SK-N-MC (cell line): ENCODE measurements at regions not wholly inside any gene's neighbourhood (a gene's known extent, or its start where the extent isn't known, plus 50 kb on each side); places are given as distances from the start of the nearest gene placed in this dataset.

Source experiments
- DNase-seq: peaks from one replicate; pipeline ENCODE4 v3.0.0-alpha.2; 2011; ENCODE audit warnings: low read depth, low spot score
- H3K27ac ChIP-seq: fragments of 200-600 bp; sonication (generic); 2 replicates; pipeline ENCODE4 v1.5.1; 2016; ENCODE audit warnings: mixed run types
- H3K36me3 ChIP-seq: fragments of 200-600 bp; sonication (generic); 2 replicates; pipeline ENCODE4 v1.6.1; 2017; ENCODE audit warnings: antibody characterized with exemption, low read length, mixed read lengths; ENCODE audit not compliant: insufficient read depth
- H3K4me3 ChIP-seq: fragments of 200-600 bp; sonication (generic); 2 replicates; pipeline ENCODE4 v1.5.1; 2016
- H3K9ac ChIP-seq: fragments of 200-600 bp; sonication (generic); 2 replicates; pipeline ENCODE4 v1.8.0; 2017; ENCODE audit warnings: mixed run types, mixed read lengths; ENCODE audit not compliant: insufficient read length
- H3K9me3 ChIP-seq: fragments of 200-600 bp; sonication (generic); 2 replicates; pipeline ENCODE4 v1.6.1; 2017; ENCODE audit warnings: low read depth, mild to moderate bottlenecking, antibody characterized with exemption, low read length, moderate library complexity, mixed read lengths
- EZH2 ChIP-seq: fragments of 200-600 bp; sonication (generic); IDR thresholded peaks from one replicate; pipeline ENCODE4 v1.6.1; 2017; ENCODE audit warnings: antibody characterized with exemption
- FOXP2 ChIP-seq: optimal IDR thresholded peaks from 2 replicates; pipeline ENCODE3; 2011; ENCODE audit warnings: mild to moderate bottlenecking, moderate library complexity; ENCODE audit not compliant: insufficient read depth; ENCODE audit errors: extremely low read length, control extremely low read depth
- POLR2AphosphoS5 ChIP-seq: IDR thresholded peaks from 2 replicates; pipeline ENCODE4 v1.6.1; 2012; ENCODE audit warnings: mild to moderate bottlenecking, low read depth, low read length, borderline replicate concordance

- H3K9ac ChIP-seq, result no peak overlapping the region
- no peak overlapping the region for H3K4me3 ChIP-seq
- no peaks in the 10 kb centered on the region for H3K9me3 ChIP-seq
- DNase-seq, result no peak
- H3K36me3 ChIP-seq, result no peaks in the 10 kb centered on the region
- no peak for TF ChIP-seq POLR2AphosphoS5
- TF ChIP-seq FOXP2, result no peak
- no peak for TF ChIP-seq EZH2
- H3K27ac ChIP-seq, result no peak overlapping the region
Measured at GRCh38 chr4:19054916-19055315, 1033.4 kb upstream of the LCORL start.

DNA sequence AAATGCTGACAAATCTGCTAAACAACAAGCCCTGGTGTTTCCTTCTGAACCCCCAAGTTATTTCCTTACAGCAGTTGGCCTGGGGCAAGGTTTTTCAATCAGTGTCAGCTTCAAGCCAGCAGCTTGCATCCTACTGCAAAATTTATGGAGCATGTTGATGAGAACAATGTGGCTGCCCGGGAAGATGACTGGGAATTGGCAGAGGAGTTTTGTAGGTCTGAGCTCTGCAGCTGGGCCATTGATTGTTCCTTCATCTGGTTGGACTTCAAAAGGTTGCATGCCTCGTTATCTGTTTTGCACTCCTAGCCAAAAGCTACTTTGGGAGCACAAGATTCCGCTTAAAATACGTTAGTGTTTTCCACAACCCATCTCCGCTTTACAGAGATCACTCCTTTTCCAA, 1030.3 kb upstream of the LCORL start:
- DNase-seq, result no peak
- Histone ChIP-seq H3K9ac (no peak overlapping the region), H3K27ac (no peak overlapping the region), H3K4me3 (no peak overlapping the region), H3K9me3 (no peaks in the 10 kb centered on the region), H3K36me3 (no peaks in the 10 kb centered on the region)
- TF ChIP-seq FOXP2 (no peak), EZH2 (no peak), POLR2AphosphoS5 (no peak)

GRCh38 chr4:19047279-19047880, 1025.8 kb upstream of the LCORL start:
- H3K27ac ChIP-seq, result no peak overlapping the region
- no peak for DNase-seq
- TF ChIP-seq FOXP2, result no peak
- TF ChIP-seq POLR2AphosphoS5, result no peak
- no peak for TF ChIP-seq EZH2
- H3K9me3 ChIP-seq, result no peaks in the 10 kb centered on the region
- H3K36me3 ChIP-seq, result no peaks in the 10 kb centered on the region
- H3K9ac ChIP-seq, result no peak overlapping the region
- no peak overlapping the region for H3K4me3 ChIP-seq

DNA sequence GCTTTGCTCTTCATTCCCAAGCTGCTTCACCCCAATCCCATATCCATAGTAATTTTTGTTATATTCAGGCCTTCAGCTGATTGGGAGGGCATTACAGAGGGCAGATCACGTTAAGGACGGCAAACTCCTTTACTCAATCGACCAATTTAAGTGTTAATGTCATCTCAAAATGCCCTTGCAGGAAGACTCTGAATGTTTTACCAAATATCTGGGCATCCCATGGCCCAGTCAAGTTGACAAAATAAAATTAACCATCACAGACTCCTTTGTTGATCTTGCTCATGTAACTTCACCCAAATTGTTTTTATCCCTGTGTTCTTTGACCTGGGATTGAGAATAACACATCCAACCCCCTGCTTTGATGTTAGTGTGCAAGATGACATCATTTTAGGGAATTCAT, 1018.3 kb upstream of the LCORL start:
- H3K9me3 ChIP-seq, result no peaks in the 10 kb centered on the region
- TF ChIP-seq EZH2, result no peak
- TF ChIP-seq POLR2AphosphoS5, result no peak
- TF ChIP-seq FOXP2, result no peak
- no peaks in the 10 kb centered on the region for H3K36me3 ChIP-seq
- no peak for DNase-seq
- no peak overlapping the region for H3K9ac ChIP-seq
- H3K27ac ChIP-seq, result no peak overlapping the region
- no peak overlapping the region for H3K4me3 ChIP-seq

GRCh38 chr4:19038231-19038630, 1016.7 kb upstream of the LCORL start:
- Histone ChIP-seq H3K36me3 (no peaks in the 10 kb centered on the region), H3K9ac (no peak overlapping the region), H3K27ac (no peak overlapping the region), H3K4me3 (no peak overlapping the region), H3K9me3 (no peaks in the 10 kb centered on the region)
- TF ChIP-seq POLR2AphosphoS5, result no peak
- TF ChIP-seq FOXP2, result no peak
- TF ChIP-seq EZH2, result no peak
- no peak for DNase-seq

DNA sequence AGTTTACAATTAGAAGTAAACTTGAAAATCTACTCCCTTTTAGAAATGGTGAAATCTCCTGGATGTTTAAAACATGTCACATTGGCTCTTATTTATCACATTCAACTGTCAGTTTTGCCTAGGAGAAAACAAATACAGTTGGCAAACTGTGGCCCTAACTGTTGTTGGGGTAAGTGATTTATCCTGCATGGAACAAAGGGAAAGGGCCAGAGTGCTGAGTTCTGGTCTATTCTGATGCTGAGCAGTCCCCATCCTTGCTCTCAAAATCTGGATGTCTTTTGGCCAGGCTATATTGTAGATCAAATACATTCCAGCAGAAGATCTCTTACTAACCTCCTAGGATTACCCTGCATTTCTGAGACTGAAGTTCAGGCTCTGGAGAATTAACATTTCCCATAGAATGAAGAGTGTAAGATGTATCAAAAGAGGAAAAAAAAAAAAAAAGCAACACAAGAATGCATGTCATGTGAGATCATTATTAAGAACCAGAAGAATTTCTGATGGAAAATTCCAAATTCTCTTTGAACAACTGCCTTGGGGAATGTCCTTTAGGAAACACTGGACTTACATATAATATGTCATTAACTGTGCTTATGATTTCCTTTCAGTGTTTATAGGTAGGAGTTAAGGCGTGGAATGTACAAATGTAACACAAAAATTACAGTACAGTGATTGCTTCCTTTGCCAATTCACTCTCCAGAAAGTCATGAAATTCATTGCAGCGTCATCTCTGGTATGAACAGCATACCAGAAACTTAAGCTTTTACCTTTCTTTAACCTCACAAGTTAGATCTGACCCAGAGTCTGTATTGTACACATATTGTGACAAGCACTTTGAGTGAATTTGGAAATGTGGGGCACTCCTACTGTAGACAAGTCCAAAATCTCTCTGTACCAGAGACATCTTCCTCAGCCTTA, 1012.5 kb upstream of the LCORL start:
- DNase-seq, result no peak
- H3K27ac ChIP-seq, result no peak overlapping the region

DNA sequence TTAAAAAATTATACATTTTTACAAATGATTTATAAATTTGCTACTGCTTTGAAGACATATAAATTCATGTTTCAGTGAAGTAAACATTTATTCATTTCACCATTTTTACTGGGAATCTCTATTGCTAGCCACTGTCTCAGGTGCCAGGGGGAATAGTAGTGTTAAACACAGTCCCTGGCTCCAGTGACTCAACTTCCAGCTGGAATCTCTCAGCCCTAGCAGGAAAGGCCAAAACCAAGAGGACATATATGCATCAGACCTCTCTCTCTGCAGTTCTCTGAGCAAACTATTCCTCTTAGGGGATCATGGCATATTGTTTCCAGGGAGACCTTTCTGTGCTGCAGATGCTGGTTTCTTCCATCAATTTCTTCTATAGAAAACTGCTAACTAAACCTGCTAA, 1009.0 kb upstream of the LCORL start:
- no peaks in the 10 kb centered on the region for H3K9me3 ChIP-seq
- TF ChIP-seq FOXP2 (no peak), EZH2 (no peak), POLR2AphosphoS5 (no peak)
- no peak overlapping the region for H3K4me3 ChIP-seq
- no peaks in the 10 kb centered on the region for H3K36me3 ChIP-seq
- 0 out of 2 replicates have a peak overlapping the region, but pooled peaks have one; percentile 89 for H3K27ac ChIP-seq
- no peak for DNase-seq
- H3K9ac ChIP-seq, result no peak overlapping the region

More for the DNA sequence above, 1012.5 kb upstream of the LCORL start:
- Histone ChIP-seq H3K9ac (no peak overlapping the region), H3K9me3 (no peaks in the 10 kb centered on the region), H3K36me3 (no peaks in the 10 kb centered on the region), H3K4me3 (no peak overlapping the region)
- no peak for TF ChIP-seq FOXP2
- no peak for TF ChIP-seq EZH2
- TF ChIP-seq POLR2AphosphoS5, result no peak

DNA sequence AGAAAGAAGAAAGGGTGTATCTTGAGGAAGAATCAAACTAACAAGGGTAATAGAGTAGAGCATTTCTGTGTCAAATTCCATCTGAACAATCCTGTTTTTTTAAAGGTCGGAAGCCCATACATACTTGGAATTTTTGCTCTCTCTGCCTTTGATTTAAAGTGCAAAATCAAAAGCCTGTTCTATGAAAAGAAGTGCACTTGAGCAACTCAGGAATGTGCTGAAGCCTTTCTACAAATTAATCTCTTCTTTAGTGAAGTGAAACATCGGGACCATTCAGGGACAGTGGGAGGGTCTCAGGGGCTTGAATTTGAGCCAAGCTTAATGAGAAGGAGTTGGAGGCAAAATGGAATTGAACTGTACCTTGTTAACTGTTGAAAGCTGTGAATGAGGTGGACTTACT, 1008.5 kb upstream of the LCORL start:
- Histone ChIP-seq H3K9me3 (no peaks in the 10 kb centered on the region), H3K27ac (peak overlapping the region; percentile 89), H3K4me3 (no peak overlapping the region), H3K9ac (no peak overlapping the region), H3K36me3 (no peaks in the 10 kb centered on the region)
- TF ChIP-seq POLR2AphosphoS5, result no peak
- no peak for TF ChIP-seq FOXP2
- TF ChIP-seq EZH2, result no peak
- DNase-seq, result no peak
